PFSK-1 (cell line): ENCODE measurements at regions not wholly inside any gene's neighbourhood (a gene's known extent, or its start where the extent isn't known, plus 50 kb on each side); places are given as distances from the start of the nearest gene placed in this dataset.

Experiments used
- POLR2AphosphoS5 ChIP-seq: IDR thresholded peaks from 2 replicates; pipeline ENCODE4 v1.6.1; 2012; ENCODE audit warnings: low read depth, mild to moderate bottlenecking, control low read depth, low read length, moderate library complexity
- SIN3A ChIP-seq: IDR thresholded peaks from 2 replicates; pipeline ENCODE4 v1.6.1; 2012; ENCODE audit warnings: mild to moderate bottlenecking, low read length, moderate library complexity, borderline replicate concordance; ENCODE audit not compliant: insufficient read depth
- TF ChIP-seq, protein P1 (sequence below), 2 experiments: IDR thresholded peaks; 2 replicates each; pipeline versions ENCODE4 v1.6.1 to v1.8.0; 2011 to 2012; ENCODE audit warnings: low read depth in 2 of 2, low read length in 2 of 2, control low read depth in 1 of 2, inconsistent platforms in 1 of 2, mild to moderate bottlenecking in 1 of 2, moderate library complexity in 1 of 2; ENCODE audit not compliant: insufficient read depth in 1 of 2

DNA sequence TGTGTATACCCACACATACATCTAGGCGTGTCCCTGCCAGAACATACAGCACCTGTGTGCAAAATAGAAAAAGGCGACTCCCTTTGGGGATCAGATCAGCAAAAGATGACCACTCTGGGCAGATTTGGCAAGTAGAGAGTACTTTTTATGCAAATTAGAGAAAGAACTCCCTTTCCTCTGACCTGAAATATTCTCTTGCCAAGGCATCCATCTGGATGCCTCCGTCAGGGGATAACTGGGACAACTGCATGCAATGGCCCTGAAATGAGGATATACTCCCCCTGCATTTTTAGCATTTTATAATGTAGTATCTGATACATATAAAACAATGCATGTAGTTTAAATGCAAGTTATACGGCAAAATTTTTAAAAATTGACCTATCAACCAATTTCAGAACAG, 247.7 kb downstream of the ICOS start:
- TF ChIP-seq SIN3A (no peak), POLR2AphosphoS5 (no peak)
- TF ChIP-seq, protein P1, sequence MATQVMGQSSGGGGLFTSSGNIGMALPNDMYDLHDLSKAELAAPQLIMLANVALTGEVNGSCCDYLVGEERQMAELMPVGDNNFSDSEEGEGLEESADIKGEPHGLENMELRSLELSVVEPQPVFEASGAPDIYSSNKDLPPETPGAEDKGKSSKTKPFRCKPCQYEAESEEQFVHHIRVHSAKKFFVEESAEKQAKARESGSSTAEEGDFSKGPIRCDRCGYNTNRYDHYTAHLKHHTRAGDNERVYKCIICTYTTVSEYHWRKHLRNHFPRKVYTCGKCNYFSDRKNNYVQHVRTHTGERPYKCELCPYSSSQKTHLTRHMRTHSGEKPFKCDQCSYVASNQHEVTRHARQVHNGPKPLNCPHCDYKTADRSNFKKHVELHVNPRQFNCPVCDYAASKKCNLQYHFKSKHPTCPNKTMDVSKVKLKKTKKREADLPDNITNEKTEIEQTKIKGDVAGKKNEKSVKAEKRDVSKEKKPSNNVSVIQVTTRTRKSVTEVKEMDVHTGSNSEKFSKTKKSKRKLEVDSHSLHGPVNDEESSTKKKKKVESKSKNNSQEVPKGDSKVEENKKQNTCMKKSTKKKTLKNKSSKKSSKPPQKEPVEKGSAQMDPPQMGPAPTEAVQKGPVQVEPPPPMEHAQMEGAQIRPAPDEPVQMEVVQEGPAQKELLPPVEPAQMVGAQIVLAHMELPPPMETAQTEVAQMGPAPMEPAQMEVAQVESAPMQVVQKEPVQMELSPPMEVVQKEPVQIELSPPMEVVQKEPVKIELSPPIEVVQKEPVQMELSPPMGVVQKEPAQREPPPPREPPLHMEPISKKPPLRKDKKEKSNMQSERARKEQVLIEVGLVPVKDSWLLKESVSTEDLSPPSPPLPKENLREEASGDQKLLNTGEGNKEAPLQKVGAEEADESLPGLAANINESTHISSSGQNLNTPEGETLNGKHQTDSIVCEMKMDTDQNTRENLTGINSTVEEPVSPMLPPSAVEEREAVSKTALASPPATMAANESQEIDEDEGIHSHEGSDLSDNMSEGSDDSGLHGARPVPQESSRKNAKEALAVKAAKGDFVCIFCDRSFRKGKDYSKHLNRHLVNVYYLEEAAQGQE (IDR thresholded peaks at IDR 0.05; ENCODE audit: insufficient read depth in 1 of 2, low read depth in 2 of 2, low read length in 2 of 2) = no peak
